Suprapubic skin (tissue), 4 donors: ENCODE measurements at regions not wholly inside any gene's neighbourhood (a gene's known extent, or its start where the extent isn't known, plus 50 kb on each side); places are given as distances from the start of the nearest gene placed in this dataset.

ENCODE experiments used
- CTCF ChIP-seq, 2 donors: fragments of 200-600 bp in 1 of 2; fragments of 450-650 bp in 1 of 2; sonication (generic) in 1 of 2; IDR thresholded peaks; one replicate each; pipeline ENCODE4 v1.5.1; 2016 to 2019; ENCODE audit warnings: antibody characterized with exemption in 2 of 2, mild to moderate bottlenecking in 1 of 2, moderate library complexity in 1 of 2
- POLR2A ChIP-seq, 2 donors: fragments of 450-650 bp; IDR thresholded peaks; one replicate each; pipeline ENCODE4 v1.6.1; 2017; ENCODE audit warnings: antibody characterized with exemption in 2 of 2, mild to moderate bottlenecking in 2 of 2, moderate library complexity in 2 of 2
- POLR2AphosphoS5 ChIP-seq, 3 donors: sonication (generic); formaldehyde crosslinking; IDR thresholded peaks; one replicate each; pipeline ENCODE4 v1.6.1; 2017; ENCODE audit warnings: antibody characterized with exemption in 3 of 3

GRCh38 chr7:19375976-19376375 lies 230.8 kb upstream of the FERD3L start:
- TF ChIP-seq CTCF (IDR thresholded peaks at IDR 0.05), result no peak
- TF ChIP-seq POLR2AphosphoS5 (IDR thresholded peaks at IDR 0.05), result no peak
- TF ChIP-seq POLR2A (IDR thresholded peaks at IDR 0.05), result no peak
